IPS DF 6.9 (cell line): ENCODE measurements at regions not wholly inside any gene's neighbourhood (a gene's known extent, or its start where the extent isn't known, plus 50 kb on each side); places are given as distances from the start of the nearest gene placed in this dataset.
"Not testable (repeated sequence)": the region's sequence is repeated elsewhere in the genome, so short reads cannot be mapped to it uniquely, and the experiment has no call there.

Source experiments
- DNase-seq: peaks from one replicate; pipeline ENCODE4 v3.0.0-alpha.2; 2013; ENCODE audit warnings: low read depth, low spot score
- H3K27ac ChIP-seq: one replicate; pipeline ENCODE4 v1.5.1; 2013; ENCODE audit warnings: low read length, control low read depth
- H3K27me3 ChIP-seq: 2 replicates; pipeline ENCODE4 v1.6.1; 2013; ENCODE audit warnings: mild to moderate bottlenecking, low read length; ENCODE audit not compliant: control insufficient read depth, insufficient read depth
- H3K36me3 ChIP-seq: 2 replicates; pipeline ENCODE4 v1.6.1; 2013; ENCODE audit warnings: low read length; ENCODE audit not compliant: control insufficient read depth, insufficient read depth
- H3K4me1 ChIP-seq: 2 replicates; pipeline ENCODE4 v1.6.1; 2013; ENCODE audit warnings: low read length; ENCODE audit not compliant: control insufficient read depth, insufficient read depth
- H3K4me3 ChIP-seq: 2 replicates; pipeline ENCODE4 v1.5.1; 2013; ENCODE audit warnings: mild to moderate bottlenecking, low read length
- H3K9me3 ChIP-seq: 2 replicates; pipeline ENCODE4 v1.6.1; 2013; ENCODE audit warnings: low read length, inconsistent platforms; ENCODE audit not compliant: control insufficient read depth, insufficient read depth
- WGBS: extraction: QIAGEN DNeasy Blood & Tissue Kit; methylation state at CpG from one replicate; pipeline ENCODE4 v1.1.7; 2013; ENCODE audit warnings: mixed read lengths, missing lambda C conversion rate; ENCODE audit not compliant: insufficient read length, insufficient coverage; 5-methylcytosine and 5-hydroxymethylcytosine counted together

GRCh38 chr10:125243532-125244253, 83.3 kb upstream of the CTBP2 start:
- no peaks in the 10 kb centered on the region for H3K4me1 ChIP-seq
- no peaks in the 10 kb centered on the region for H3K27me3 ChIP-seq
- H3K9me3 ChIP-seq: no peaks in the 10 kb centered on the region
- no peak overlapping the region for H3K27ac ChIP-seq
- H3K36me3 ChIP-seq: no peaks in the 10 kb centered on the region
- no peak overlapping the region for H3K4me3 ChIP-seq
- no peak for DNase-seq
- no CpG with 5 or more reads among the region's 3 CpGs for WGBS

GRCh38 chr10:125238682-125239081, 78.3 kb upstream of the CTBP2 start:
- no peaks in the 10 kb centered on the region for H3K36me3 ChIP-seq
- H3K9me3 ChIP-seq: no peaks in the 10 kb centered on the region
- H3K4me1 ChIP-seq: no peaks in the 10 kb centered on the region
- H3K27ac ChIP-seq: no peak overlapping the region
- no peak for DNase-seq
- WGBS: no CpG with 5 or more reads among the region's 1 CpG
- no peaks in the 10 kb centered on the region for H3K27me3 ChIP-seq
- no peak overlapping the region for H3K4me3 ChIP-seq

- Histone ChIP-seq H3K36me3 (no peaks in the 10 kb centered on the region), H3K4me1 (peaks cover 4% of the 10 kb centered on the region), H3K27me3 (no peaks in the 10 kb centered on the region), H3K4me3 (no peak overlapping the region), H3K27ac (no peak overlapping the region), H3K9me3 (no peaks in the 10 kb centered on the region)
- no peak for DNase-seq
- no CpG with 5 or more reads among the region's 1 CpG for WGBS
Observed at GRCh38 chr10:125236091-125236490, 75.7 kb upstream of the CTBP2 start.

GRCh38 chr10:125235093-125236069, 75.0 kb upstream of the CTBP2 start:
- Histone ChIP-seq H3K27me3 (no peaks in the 10 kb centered on the region), H3K4me3 (no peak overlapping the region), H3K4me1 (peaks cover 5% of the 10 kb centered on the region), H3K36me3 (no peaks in the 10 kb centered on the region), H3K27ac (no peak overlapping the region), H3K9me3 (no peaks in the 10 kb centered on the region)
- DNase-seq: no peak
- no CpG with 5 or more reads among the region's 6 CpGs for WGBS

- H3K4me3 ChIP-seq, H3K4me1 ChIP-seq, DNase-seq, H3K27me3 ChIP-seq, H3K36me3 ChIP-seq, H3K9me3 ChIP-seq, H3K27ac ChIP-seq: not testable (repeated sequence)
- no CpG with 5 or more reads among the region's 4 CpGs for WGBS
Observed at GRCh38 chr10:125234576-125234975, 74.2 kb upstream of the CTBP2 start.

GRCh38 chr10:125233726-125234125, 73.4 kb upstream of the CTBP2 start:
- no peaks in the 10 kb centered on the region for H3K27me3 ChIP-seq
- peaks cover 5% of the 10 kb centered on the region for H3K4me1 ChIP-seq
- H3K27ac ChIP-seq: no peak overlapping the region
- no CpG with 5 or more reads among the region's 4 CpGs for WGBS
- no peaks in the 10 kb centered on the region for H3K9me3 ChIP-seq
- no peaks in the 10 kb centered on the region for H3K36me3 ChIP-seq
- H3K4me3 ChIP-seq: no peak overlapping the region
- DNase-seq: no peak

- Histone ChIP-seq H3K4me3 (no peak overlapping the region), H3K27me3 (no peaks in the 10 kb centered on the region), H3K27ac (no peak overlapping the region), H3K4me1 (peaks cover 5% of the 10 kb centered on the region), H3K9me3 (no peaks in the 10 kb centered on the region), H3K36me3 (no peaks in the 10 kb centered on the region)
- DNase-seq: no peak
- no CpG with 5 or more reads among the region's 5 CpGs for WGBS
Observed at GRCh38 chr10:125232841-125233240, 72.5 kb upstream of the CTBP2 start.

- no peak overlapping the region for H3K4me3 ChIP-seq
- H3K9me3 ChIP-seq: no peaks in the 10 kb centered on the region
- H3K27me3 ChIP-seq: no peaks in the 10 kb centered on the region
- no CpG with 5 or more reads among the region's 9 CpGs for WGBS
- DNase-seq: no peak
- H3K4me1 ChIP-seq: peaks cover 5% of the 10 kb centered on the region
- no peak overlapping the region for H3K27ac ChIP-seq
- H3K36me3 ChIP-seq: no peaks in the 10 kb centered on the region
Observed at GRCh38 chr10:125231813-125232475, 71.6 kb upstream of the CTBP2 start.

- no peaks in the 10 kb centered on the region for H3K9me3 ChIP-seq
- H3K4me3 ChIP-seq: no peak overlapping the region
- H3K27me3 ChIP-seq: no peaks in the 10 kb centered on the region
- WGBS: no CpG with 5 or more reads among the region's 13 CpGs
- H3K4me1 ChIP-seq: peaks cover 5% of the 10 kb centered on the region
- no peaks in the 10 kb centered on the region for H3K36me3 ChIP-seq
- H3K27ac ChIP-seq: no peak overlapping the region
- DNase-seq: no peak
Observed at GRCh38 chr10:125231116-125231812, 70.9 kb upstream of the CTBP2 start.

- Histone ChIP-seq H3K27me3 (no peaks in the 10 kb centered on the region), H3K36me3 (no peaks in the 10 kb centered on the region), H3K4me1 (peaks cover 5% of the 10 kb centered on the region), H3K27ac (no peak overlapping the region), H3K9me3 (no peaks in the 10 kb centered on the region), H3K4me3 (no peak overlapping the region)
- no peak for DNase-seq
- no CpG with 5 or more reads among the region's 2 CpGs for WGBS
Observed at GRCh38 chr10:125230251-125230650, 69.9 kb upstream of the CTBP2 start.
